B cell (primary cell): ENCODE measurements at regions not wholly inside any gene's neighbourhood (a gene's known extent, or its start where the extent isn't known, plus 50 kb on each side); places are given as distances from the start of the nearest gene placed in this dataset.

Source experiments
- ATAC-seq: fragments of 200-7000 bp; cut with Tn5 transposase; one replicate; pipeline ENCODE4 v1.10.0; 2021; ENCODE audit warnings: low read depth, mild to moderate bottlenecking, moderate number of reproducible peaks, moderate library complexity
- CTCF ChIA-PET: fragments of 350-600 bp; sonication (Branson Sonifier 250); formaldehyde crosslinking; loops from one replicate; lab custom pipeline; 2021; ENCODE audit warnings: antibody characterized with exemption, inconsistent platforms; lab: Charles Lee
- POLR2A ChIA-PET: fragments of 350-600 bp; sonication (Branson Sonifier 250); formaldehyde crosslinking; loops from one replicate; lab custom pipeline; 2021; ENCODE audit warnings: antibody characterized with exemption; lab: Charles Lee
- DNase-seq: peaks from one replicate; pipeline ENCODE4 v3.0.0; 2013
- H2AFZ ChIP-seq: 2 replicates; pipeline ENCODE4 v1.6.1; 2012; ENCODE audit warnings: mild to moderate bottlenecking, low read depth, low read length; ENCODE audit not compliant: insufficient read depth, poor library complexity, severe bottlenecking
- H3K27ac ChIP-seq, 2 donors: 1 replicate in 1 of 2; 2 replicates in 1 of 2; pipeline ENCODE4 v1.5.1; 2012 to 2013; ENCODE audit warnings: low read length in 2 of 2, mild to moderate bottlenecking in 2 of 2, moderate library complexity in 1 of 2
- H3K27me3 ChIP-seq, 4 experiments: fragments of 200-600 bp in 1 of 4; sonication (generic) in 1 of 4; replicated peaks in 1 of 4; 1 replicate in 2 of 4; 2 replicates in 2 of 4; pipeline versions ENCODE4 v1.6.1 to v1.7.0; 2013 to 2016; ENCODE audit warnings: low read length in 3 of 4, mild to moderate bottlenecking in 2 of 4, mixed read lengths in 1 of 4, moderate library complexity in 1 of 4; ENCODE audit not compliant: insufficient read depth in 4 of 4, control insufficient read depth in 3 of 4; ENCODE audit errors: control extremely low read depth in 1 of 4
- H3K36me3 ChIP-seq, 2 experiments: replicated peaks in 1 of 2; 1 replicate in 1 of 2; 2 replicates in 1 of 2; pipeline versions ENCODE4 v1.6.1 to v1.7.1; 2013; ENCODE audit warnings: low read length in 1 of 2; ENCODE audit not compliant: insufficient read depth in 2 of 2, control insufficient read depth in 1 of 2; ENCODE audit errors: control extremely low read depth in 1 of 2, extremely low read depth in 1 of 2
- H3K4me1 ChIP-seq, 2 donors: fragments of 200-600 bp in 1 of 2; sonication (generic) in 1 of 2; 1 replicate in 1 of 2; 2 replicates in 1 of 2; pipeline versions ENCODE4 v1.5.1 to v1.6.1; 2013 to 2017; ENCODE audit warnings: low read length in 2 of 2; ENCODE audit not compliant: control insufficient read depth in 2 of 2, insufficient read depth in 2 of 2
- H3K4me2 ChIP-seq: replicated peaks from 2 replicates; pipeline ENCODE3; 2012; ENCODE audit warnings: mild to moderate bottlenecking, low read depth, low read length; ENCODE audit not compliant: poor library complexity, severe bottlenecking
- H3K4me3 ChIP-seq, 5 experiments: fragments of 200-600 bp in 1 of 5; sonication (generic) in 1 of 5; 1 replicate in 3 of 5; 2 replicates in 2 of 5; pipeline versions ENCODE4 v1.5.1 to v1.7.0; 2011 to 2016; ENCODE audit warnings: low read length in 4 of 5, mild to moderate bottlenecking in 4 of 5, low read depth in 2 of 5, control low read depth in 1 of 5, moderate library complexity in 1 of 5; ENCODE audit not compliant: insufficient read depth in 1 of 5; ENCODE audit errors: control extremely low read depth in 1 of 5, extremely low read depth in 1 of 5
- H3K79me2 ChIP-seq: fragments of 200-600 bp; sonication (generic); one replicate; pipeline ENCODE4 v1.6.0; 2016; ENCODE audit warnings: low read length; ENCODE audit not compliant: control insufficient read depth, insufficient read depth
- H3K9ac ChIP-seq: fragments of 200-600 bp; sonication (generic); 2 replicates; pipeline ENCODE4 v1.6.1; 2017; ENCODE audit warnings: mild to moderate bottlenecking, low read length, moderate library complexity
- H3K9me3 ChIP-seq, 3 donors: one replicate each; pipeline versions ENCODE4 v1.6.1 to v1.7.1; 2013; ENCODE audit warnings: low read length in 2 of 3; ENCODE audit not compliant: control insufficient read depth in 2 of 3, insufficient read depth in 1 of 3; ENCODE audit errors: control extremely low read depth in 1 of 3
- H4K20me1 ChIP-seq: 2 replicates; pipeline ENCODE4 v1.6.0; 2012; ENCODE audit warnings: mild to moderate bottlenecking, low read length; ENCODE audit not compliant: insufficient read depth, control insufficient read depth, poor library complexity, severe bottlenecking
- H3K27ac Mint-ChIP-seq: one replicate; pipeline ENCODE4 v1.8.0; 2021; ENCODE audit warnings: mixed read lengths
- H3K27me3 Mint-ChIP-seq: one replicate; pipeline ENCODE4 v1.8.0; 2021; ENCODE audit warnings: mixed read lengths
- H3K4me1 Mint-ChIP-seq: one replicate; pipeline ENCODE4 v1.8.0; 2021; ENCODE audit warnings: mixed read lengths
- H3K4me3 Mint-ChIP-seq: one replicate; pipeline ENCODE4 v1.8.0; 2021; ENCODE audit warnings: mixed read lengths
- H3K9me3 Mint-ChIP-seq: one replicate; pipeline ENCODE4 v1.8.0; 2022; ENCODE audit warnings: mixed read lengths; ENCODE audit not compliant: insufficient read depth
- CTCF ChIP-seq: fragments of 200-600 bp; IDR thresholded peaks from one replicate; pipeline ENCODE4 v1.8.0; 2022; ENCODE audit warnings: antibody characterized with exemption, mild to moderate bottlenecking
- EZH2 ChIP-seq: IDR thresholded peaks from 2 replicates; pipeline ENCODE4 v1.6.1; 2012; ENCODE audit warnings: borderline replicate concordance, low read depth, mild to moderate bottlenecking, moderate library complexity, low read length; ENCODE audit not compliant: insufficient read depth, poor library complexity, severe bottlenecking
- WGBS: methylation state at CpG from one replicate; pipeline ENCODE4 v1.1.5; 2013; ENCODE audit warnings: missing lambda C conversion rate; ENCODE audit not compliant: insufficient coverage; 5-methylcytosine and 5-hydroxymethylcytosine counted together
- intact Hi-C: fragments of 100-400 bp; cut with micrococcal nuclease; formaldehyde crosslinking; loops from one replicate; pipeline ENCODE4 v1.10.0; 2022

- H3K4me2 ChIP-seq = no peak overlapping the region
- no peaks in the 10 kb centered on the region for H3K9me3 ChIP-seq
- intact Hi-C loops = no loop called here
- no peak overlapping the region for H2AFZ ChIP-seq
- H3K9ac ChIP-seq = no peak overlapping the region
- WGBS = 87% methylated on average over 6 of the region's 8 CpGs
- no peaks in the 10 kb centered on the region for H3K36me3 ChIP-seq
- ATAC-seq (no peak), DNase-seq (no peak)
- CTCF ChIA-PET = no interaction called here
- no peaks in the 10 kb centered on the region for H3K27me3 ChIP-seq
- H3K4me3 Mint-ChIP-seq = no peak overlapping the region
- H3K4me1 ChIP-seq = no peaks in the 10 kb centered on the region
- peaks cover 6% of the 10 kb centered on the region for H3K27me3 Mint-ChIP-seq
- H3K27ac Mint-ChIP-seq = no peak overlapping the region
- no peak overlapping the region for H3K4me3 ChIP-seq
- no peaks in the 10 kb centered on the region for H3K4me1 Mint-ChIP-seq
- POLR2A ChIA-PET = no interaction called here
- H3K27ac ChIP-seq = no peak overlapping the region
- H4K20me1 ChIP-seq = no peaks in the 10 kb centered on the region
- TF ChIP-seq CTCF = no peak
- TF ChIP-seq EZH2 = no peak
- no peaks in the 10 kb centered on the region for H3K79me2 ChIP-seq
- no peaks in the 10 kb centered on the region for H3K9me3 Mint-ChIP-seq
Observed at GRCh38 chr1:223017291-223017690, 125.8 kb downstream of the TLR5 start.

- DNase-seq (no peak), ATAC-seq (no peak)
- Mint-ChIP-seq H3K9me3 (no peaks in the 10 kb centered on the region), H3K27ac (no peak overlapping the region), H3K4me3 (no peak overlapping the region), H3K27me3 (peaks cover 6% of the 10 kb centered on the region), H3K4me1 (no peaks in the 10 kb centered on the region)
- Histone ChIP-seq H2AFZ (no peak overlapping the region), H3K27ac (no peak overlapping the region), H3K4me2 (no peak overlapping the region), H3K9me3 (no peaks in the 10 kb centered on the region), H3K4me3 (no peak overlapping the region), H4K20me1 (no peaks in the 10 kb centered on the region), H3K36me3 (no peaks in the 10 kb centered on the region), H3K79me2 (no peaks in the 10 kb centered on the region), H3K27me3 (no peaks in the 10 kb centered on the region), H3K9ac (no peak overlapping the region), H3K4me1 (no peaks in the 10 kb centered on the region)
- POLR2A ChIA-PET = no interaction called here
- intact Hi-C loops = no loop called here
- TF ChIP-seq CTCF (no peak), EZH2 (no peak)
- CTCF ChIA-PET = no interaction called here
- 100% methylated on average over 5 of the region's 7 CpGs for WGBS
Observed at GRCh38 chr1:223018534-223018933, 124.5 kb downstream of the TLR5 start.
